HG03460 (cell line): ENCODE measurements at regions not wholly inside any gene's neighbourhood (a gene's known extent, or its start where the extent isn't known, plus 50 kb on each side); places are given as distances from the start of the nearest gene placed in this dataset.

ENCODE experiments used
- ATAC-seq: cut with Tn5 transposase; IDR thresholded peaks from one replicate; pipeline ENCODE4 v1.9.1; 2021; ENCODE audit not compliant: unreplicated experiment

- no peak for ATAC-seq
Measured at GRCh38 chr14:38904959-38905358, 198.1 kb downstream of the SEC23A start.

- no peak for ATAC-seq
Measured at GRCh38 chr14:38901791-38902190, 201.2 kb downstream of the SEC23A start.

DNA sequence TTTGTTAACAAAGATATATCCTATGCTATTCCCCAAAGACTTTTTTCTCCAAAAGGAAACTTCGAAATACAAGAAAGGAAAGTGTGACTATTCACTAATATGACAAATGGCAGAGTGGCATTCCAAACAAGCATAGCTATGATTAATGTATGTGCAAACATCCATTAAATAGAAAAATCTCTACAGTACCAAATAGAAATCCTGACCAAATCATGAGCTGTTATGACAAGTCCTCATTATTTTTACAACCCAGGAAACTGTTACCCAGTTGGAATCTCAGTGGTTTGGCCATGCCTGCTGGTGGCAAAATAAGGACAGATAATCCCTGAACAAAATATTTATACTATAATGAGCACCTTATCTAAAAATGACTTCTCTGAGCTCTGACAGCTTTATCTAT lies 202.1 kb downstream of the SEC23A start:
- no peak for ATAC-seq

DNA sequence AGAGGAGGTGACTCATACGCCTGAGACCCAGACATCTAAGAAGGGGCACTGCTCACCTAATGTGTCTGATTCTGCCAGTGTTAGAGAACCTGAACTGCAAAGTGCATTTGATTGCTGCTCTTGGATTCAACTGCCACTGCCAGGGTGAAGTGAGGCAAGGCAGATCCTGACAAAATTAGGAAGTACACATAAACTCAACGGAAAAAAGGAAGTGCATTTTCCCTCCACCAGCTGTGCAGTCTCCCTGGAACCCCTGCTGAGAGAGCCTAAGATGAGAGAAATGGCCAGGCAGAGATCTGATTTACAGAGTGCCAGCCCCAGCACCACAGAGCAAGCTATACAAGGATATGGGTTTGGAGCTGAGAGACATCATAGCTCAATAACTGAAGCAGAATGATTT lies 215.3 kb downstream of the SEC23A start:
- no peak for ATAC-seq

GRCh38 chr14:38884109-38884508 lies 218.9 kb downstream of the SEC23A start:
- no peak for ATAC-seq

GRCh38 chr14:38883127-38883526 lies 219.9 kb downstream of the SEC23A start:
- no peak for ATAC-seq

- ATAC-seq: no peak
Measured at GRCh38 chr14:38882533-38882932, 220.5 kb downstream of the SEC23A start.

- no peak for ATAC-seq
Measured at GRCh38 chr14:38880643-38881524, 222.2 kb downstream of the SEC23A start.

GRCh38 chr14:38877744-38878388 lies 225.2 kb downstream of the SEC23A start:
- ATAC-seq: no peak

DNA sequence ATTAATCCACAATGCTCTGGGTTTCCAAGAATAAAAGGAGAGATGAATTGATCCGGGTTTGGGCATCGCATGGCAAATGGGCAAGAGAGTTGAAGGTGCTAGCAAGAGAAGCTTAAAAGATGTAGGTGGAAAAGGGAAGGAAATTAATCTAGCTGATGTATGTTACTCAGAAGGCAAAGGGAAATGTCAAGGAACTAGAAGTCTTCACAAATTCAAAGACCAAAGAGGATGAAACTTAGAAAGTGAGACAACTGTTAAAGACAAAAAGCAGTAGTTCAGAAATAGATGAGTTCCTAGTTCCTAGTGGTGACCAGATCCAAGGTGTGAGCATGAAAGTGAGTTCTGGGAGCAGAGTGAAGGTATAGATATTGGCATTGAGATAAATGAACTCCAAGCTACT lies 228.3 kb downstream of the SEC23A start:
- no peak for ATAC-seq

DNA sequence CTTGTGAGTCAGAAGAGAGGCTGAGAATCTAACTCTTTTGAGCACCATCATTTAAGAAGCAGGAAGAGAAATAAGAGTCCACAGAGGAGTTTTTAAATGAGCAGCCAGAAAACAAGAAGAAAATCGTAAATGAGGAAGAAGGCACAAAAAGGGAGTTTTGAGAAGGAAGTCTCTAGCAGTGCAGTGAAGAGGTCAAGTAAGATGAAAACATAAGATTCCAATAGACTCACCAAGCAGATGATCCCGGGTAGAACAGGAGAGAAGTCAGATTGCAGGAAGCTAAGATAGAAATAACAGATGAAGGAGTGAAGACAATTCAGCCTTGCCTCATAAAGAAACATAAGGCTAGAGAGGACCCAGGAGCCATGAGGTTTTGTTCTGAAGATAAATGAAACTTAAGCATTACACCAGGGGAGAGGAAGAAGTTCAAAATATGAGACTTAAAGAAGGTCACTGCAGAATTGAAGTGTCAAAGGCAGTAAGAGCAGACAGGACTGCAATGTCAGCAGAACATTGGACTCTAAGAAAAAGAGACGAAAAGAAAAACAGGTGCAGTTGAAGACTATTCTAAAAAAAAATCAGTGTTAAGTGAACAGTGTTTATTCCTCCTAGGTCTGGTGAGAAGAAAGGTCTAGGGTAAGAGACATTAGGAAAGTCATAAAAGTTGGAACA lies 229.0 kb downstream of the SEC23A start:
- no peak for ATAC-seq

DNA sequence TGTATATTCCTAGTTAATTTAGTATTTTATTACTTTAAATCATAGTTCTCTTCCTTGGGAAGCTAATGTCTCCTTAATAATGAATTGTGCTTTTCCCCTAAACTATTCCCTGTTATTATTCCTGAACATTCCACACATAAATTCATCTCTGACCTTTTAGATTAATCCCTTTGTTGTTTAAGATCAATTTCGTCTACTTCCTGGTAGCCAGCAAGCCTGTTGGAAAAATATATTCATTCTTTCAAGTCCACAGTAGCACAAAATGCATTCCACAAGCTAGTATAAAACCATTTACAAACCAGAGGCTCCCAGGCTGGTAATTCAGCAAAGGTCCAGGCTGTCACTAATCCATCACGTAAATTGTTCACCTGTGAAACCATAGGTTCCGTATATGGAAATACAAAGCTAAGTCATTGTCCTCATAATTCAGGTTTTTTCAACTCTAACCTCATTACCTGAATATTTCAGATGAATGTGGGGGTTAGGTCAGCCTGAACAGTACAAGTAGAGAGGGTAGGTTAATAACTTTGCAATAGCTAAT lies 232.7 kb downstream of the SEC23A start:
- no peak for ATAC-seq

DNA sequence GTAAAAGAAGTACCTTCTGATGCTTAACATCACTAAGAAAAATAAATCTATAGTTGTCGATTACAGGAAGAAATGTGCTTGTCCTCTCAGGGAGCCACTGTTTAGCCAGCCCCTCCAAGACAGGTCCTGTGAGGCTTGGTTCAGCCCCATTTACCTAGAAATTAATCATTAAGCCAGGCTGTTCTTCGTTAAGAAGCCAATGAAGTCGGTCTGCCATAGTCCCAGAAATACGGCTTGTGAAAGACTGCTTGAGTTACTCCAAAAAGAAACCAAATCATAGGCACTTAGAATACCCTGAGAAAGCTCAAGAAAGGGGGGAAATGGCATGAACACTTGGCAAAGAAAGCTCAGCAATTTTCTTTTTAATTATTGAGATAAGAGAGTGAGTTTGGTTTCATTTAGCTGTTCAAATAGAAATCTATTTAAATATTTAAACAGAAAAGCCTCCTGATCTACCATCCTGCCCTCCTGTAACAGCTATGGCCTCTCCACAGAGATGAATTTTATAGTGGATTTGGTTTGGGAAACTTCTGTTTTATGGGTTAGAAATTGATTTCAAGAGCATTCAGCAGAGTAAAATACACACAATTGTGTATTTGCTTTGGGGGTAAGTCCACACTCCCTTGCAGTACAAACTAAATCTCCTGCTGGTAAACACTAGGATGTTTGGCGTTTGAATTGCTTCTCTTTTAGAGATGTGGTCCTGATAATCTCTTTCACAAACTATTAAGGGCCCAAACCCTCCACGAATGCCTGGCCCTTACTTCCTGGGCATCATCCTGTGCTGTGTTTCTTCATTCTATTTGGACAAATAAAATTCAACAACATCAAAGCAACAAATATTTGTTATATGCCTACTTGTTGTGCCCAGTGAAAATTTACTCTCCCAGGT lies 234.4 kb downstream of the SEC23A start:
- no peak for ATAC-seq

GRCh38 chr14:38867561-38868150 lies 235.4 kb downstream of the SEC23A start:
- ATAC-seq: peak; percentile 90

GRCh38 chr14:38866461-38866860 lies 236.6 kb downstream of the SEC23A start:
- no peak for ATAC-seq

DNA sequence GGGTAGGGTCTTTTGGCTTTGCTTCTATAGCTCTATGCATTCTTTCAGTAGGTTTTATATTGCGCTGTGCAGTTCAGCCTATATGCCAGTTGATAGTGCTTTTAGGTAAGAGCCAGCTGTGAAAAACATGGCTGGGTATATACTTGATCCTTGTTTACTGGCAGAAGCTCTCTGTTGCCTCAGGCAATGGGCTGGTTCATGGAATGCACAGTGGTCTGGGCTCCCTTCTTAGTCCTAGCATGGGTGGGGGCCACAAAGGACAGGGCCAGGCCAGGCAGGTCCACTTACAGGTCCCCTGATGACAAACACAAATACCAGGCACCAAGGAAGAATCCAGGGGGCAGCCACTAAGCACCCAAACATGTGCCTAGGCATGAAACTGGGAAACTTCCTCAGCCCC lies 240.7 kb downstream of the SEC23A start:
- ATAC-seq: no peak

- ATAC-seq: no peak
Measured at GRCh38 chr14:38860530-38860929, 242.5 kb downstream of the SEC23A start.

DNA sequence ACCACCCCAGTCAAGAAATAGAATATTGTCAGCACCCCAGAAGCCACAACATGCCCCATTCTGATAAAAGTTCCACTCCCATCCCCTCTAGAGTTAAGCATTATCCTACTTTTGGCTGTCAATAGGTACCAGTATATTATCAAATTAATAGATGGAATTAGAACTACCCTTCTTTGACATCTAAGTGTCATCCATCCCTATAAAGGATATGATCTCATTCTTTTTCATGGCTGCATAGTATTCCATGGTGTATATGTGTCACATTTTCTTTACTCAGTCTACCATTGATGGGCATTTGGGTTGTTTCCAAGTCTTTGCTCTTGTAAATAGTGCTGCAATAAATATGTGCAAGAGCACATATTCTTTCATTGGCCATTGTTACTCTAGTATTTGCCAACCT lies 246.2 kb downstream of the SEC23A start:
- ATAC-seq: no peak

DNA sequence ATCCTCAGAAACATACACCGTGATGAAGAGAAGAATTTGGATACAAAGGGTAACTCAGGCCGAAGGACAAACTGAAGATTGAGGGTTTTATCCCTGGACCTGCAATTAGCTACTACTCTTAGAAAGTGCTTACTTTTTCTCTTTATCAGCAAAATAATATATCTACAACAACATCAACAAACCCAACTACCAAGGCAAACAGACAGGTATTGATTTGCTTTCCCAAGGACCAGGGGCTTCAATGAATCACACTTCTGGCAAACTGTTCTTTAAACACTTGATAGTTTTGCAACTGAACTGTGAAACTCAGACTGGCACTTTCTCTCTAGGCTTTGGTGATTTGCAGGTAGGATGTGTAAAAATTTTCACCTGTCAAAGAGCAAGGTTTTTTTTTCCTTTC lies 247.5 kb downstream of the SEC23A start:
- ATAC-seq: no peak

- ATAC-seq: no peak
Measured at GRCh38 chr14:38851111-38851510, 251.9 kb downstream of the SEC23A start.
